GM12878 (cell line): ENCODE measurements at regions not wholly inside any gene's neighbourhood (a gene's known extent, or its start where the extent isn't known, plus 50 kb on each side); places are given as distances from the start of the nearest gene placed in this dataset.

Experiments
- ATAC-seq: fragments of 200-7000 bp; cut with Tn5 transposase; 3 replicates; pipeline ENCODE4 v1.9.1; 2020; ENCODE audit warnings: mild to moderate bottlenecking, moderate library complexity
- BruUV-seq: library from RNA; stranded (reverse); fragments of 400-500 nt; replicated peaks from 2 replicates; lab custom pipeline; 2021; lab: Mats Ljungman, UMichigan
- CTCF ChIA-PET: fragments of 300-600 bp; sonication (Branson Sonifier 250); formaldehyde crosslinking; extraction: SDS; loops from one replicate; lab custom pipeline; 2021; ENCODE audit warnings: inconsistent platforms; lab: Yijun Ruan, JAX
- POLR2A ChIA-PET: fragments of 350-600 bp; formaldehyde crosslinking; extraction: SDS; loops from one replicate; lab custom pipeline; 2021; ENCODE audit warnings: inconsistent platforms; lab: Charles Lee
- RAD21 ChIA-PET: fragments of 300-600 bp; sonication (Branson Sonifier 250); formaldehyde crosslinking; loops from one replicate; lab custom pipeline; 2023; ENCODE audit warnings: antibody characterized with exemption; ENCODE audit not compliant: unreplicated experiment; lab: Charles Lee
- SMC1A ChIA-PET: fragments of 300-600 bp; sonication (Branson Sonifier 250); formaldehyde crosslinking; loops from one replicate; lab custom pipeline; 2023; ENCODE audit not compliant: unreplicated experiment, uncharacterized antibody; lab: Charles Lee
- DNase-seq: peaks from one replicate; pipeline ENCODE4 v3.0.0-alpha.2; 2011; ENCODE audit warnings: low read depth, low spot score
- FAIRE-seq: peaks from 3 replicates; lab custom pipeline; 2011; peaks lifted over from hg19 to GRCh38; lab: Jason Lieb, UNC
- H2AFZ ChIP-seq: 2 replicates; pipeline ENCODE4 v1.6.0; 2011; ENCODE audit warnings: low read depth, low read length, control low read depth; ENCODE audit not compliant: control insufficient read depth
- H3K27ac ChIP-seq: 2 replicates; pipeline ENCODE4 v1.5.1; 2011; ENCODE audit warnings: control low read depth; ENCODE audit not compliant: control insufficient read depth, insufficient read depth
- H3K27me3 ChIP-seq, 2 experiments: replicated peaks in 1 of 2; 2 replicates each; pipeline versions ENCODE4 v1.6.0 to v1.6.1; 2011; ENCODE audit warnings: low read length in 1 of 2; ENCODE audit not compliant: control insufficient read depth in 2 of 2, insufficient read depth in 2 of 2
- H3K36me3 ChIP-seq, 2 experiments: 2 replicates each; pipeline ENCODE4 v1.5.1; 2011; ENCODE audit warnings: low read length in 1 of 2; ENCODE audit not compliant: control insufficient read depth in 2 of 2, insufficient read depth in 2 of 2
- H3K4me1 ChIP-seq: 2 replicates; pipeline ENCODE4 v1.6.1; 2011; ENCODE audit warnings: mild to moderate bottlenecking, low read length, moderate library complexity, mixed read lengths; ENCODE audit not compliant: control insufficient read depth, insufficient read depth
- H3K4me2 ChIP-seq: 2 replicates; pipeline ENCODE4 v1.6.0; 2011; ENCODE audit warnings: control low read depth; ENCODE audit not compliant: control insufficient read depth, insufficient read depth
- H3K4me3 ChIP-seq: fragments of 200-600 bp; sonication (generic); 2 replicates; pipeline ENCODE4 v1.5.1; 2016
- H3K79me2 ChIP-seq: 2 replicates; pipeline ENCODE4 v1.6.0; 2011; ENCODE audit warnings: low read length; ENCODE audit not compliant: control insufficient read depth, insufficient read depth
- H3K9ac ChIP-seq: 2 replicates; pipeline ENCODE4 v1.8.0; 2011; ENCODE audit warnings: low read length, control low read depth, mixed read lengths; ENCODE audit not compliant: control insufficient read depth, insufficient read depth
- H3K9me3 ChIP-seq: replicated peaks from 3 replicates; pipeline ENCODE4 v1.5.1; 2011; ENCODE audit warnings: mild to moderate bottlenecking, low read length; ENCODE audit not compliant: control insufficient read depth, insufficient read depth
- H4K20me1 ChIP-seq: 2 replicates; pipeline ENCODE4 v1.6.0; 2011; ENCODE audit not compliant: control insufficient read depth, insufficient read depth
- ASH2L ChIP-seq: fragments of 300-600, 200-600 bp; sonication (generic); IDR thresholded peaks from 2 replicates; pipeline ENCODE4 v1.6.1; 2017; ENCODE audit warnings: low read depth, mild to moderate bottlenecking, borderline replicate concordance
- CHD2 ChIP-seq: IDR thresholded peaks from 2 replicates; pipeline ENCODE4 v1.6.1; 2011; ENCODE audit warnings: low read depth, low read length, improper control_type of control experiment, borderline replicate concordance
- CHD4 ChIP-seq: fragments of 200-600 bp; sonication (generic); IDR thresholded peaks from 2 replicates; pipeline ENCODE4 v1.6.1; 2016; ENCODE audit warnings: mild to moderate bottlenecking
- EGR1 ChIP-seq, 2 experiments: IDR thresholded peaks; 1 replicate in 1 of 2; 2 replicates in 1 of 2; pipeline ENCODE4 v1.6.1; 2011 to 2012; ENCODE audit warnings: low read depth in 2 of 2, low read length in 2 of 2, borderline replicate concordance in 1 of 2, mild to moderate bottlenecking in 1 of 2, moderate library complexity in 1 of 2
- ESRRA ChIP-seq: IDR thresholded peaks from 2 replicates; pipeline ENCODE4 v1.6.1; 2012; ENCODE audit warnings: mild to moderate bottlenecking, low read length, improper control_type of control experiment
- FOS ChIP-seq: IDR thresholded peaks from 3 replicates; pipeline ENCODE4 v1.6.1; 2011; ENCODE audit warnings: borderline replicate concordance; ENCODE audit not compliant: insufficient read length; ENCODE audit errors: extremely low read depth
- FOXM1 ChIP-seq: IDR thresholded peaks from 2 replicates; pipeline ENCODE4 v1.6.1; 2012; ENCODE audit warnings: low read depth, mild to moderate bottlenecking, inconsistent platforms, low read length, moderate library complexity
- HDAC2 ChIP-seq: fragments of 200-600 bp; sonication (generic); IDR thresholded peaks from 2 replicates; pipeline ENCODE4 v1.6.1; 2017
- LARP7 ChIP-seq: fragments of 450-650 bp; IDR thresholded peaks from 2 replicates; pipeline ENCODE4 v1.6.1; 2017; ENCODE audit warnings: mild to moderate bottlenecking
- MTA3 ChIP-seq: IDR thresholded peaks from 2 replicates; pipeline ENCODE4 v1.6.1; 2012; ENCODE audit warnings: low read length, inconsistent platforms, borderline replicate concordance
- MYC ChIP-seq: IDR thresholded peaks from 2 replicates; pipeline ENCODE4 v1.6.1; 2011; ENCODE audit warnings: mild to moderate bottlenecking, low read length, moderate library complexity, inconsistent platforms; ENCODE audit not compliant: insufficient read depth, insufficient replicate concordance, insufficient read length, severe bottlenecking
- NR2F1 ChIP-seq: fragments of 450-650 bp; conservative IDR thresholded peaks from 2 replicates; pipeline ENCODE4 v1.6.1; 2017; ENCODE audit warnings: mild to moderate bottlenecking
- POLR2AphosphoS5 ChIP-seq: IDR thresholded peaks from 2 replicates; pipeline ENCODE4 v1.6.1; 2011; ENCODE audit warnings: mild to moderate bottlenecking, low read length, inconsistent platforms
- RBBP5 ChIP-seq: fragments of 200-600 bp; sonication (generic); conservative IDR thresholded peaks from 2 replicates; pipeline ENCODE4 v1.6.1; 2016
- RFX5 ChIP-seq: IDR thresholded peaks from 2 replicates; pipeline ENCODE4 v1.6.1; 2011; ENCODE audit warnings: low read depth, low read length, improper control_type of control experiment
- SMARCA5 ChIP-seq: fragments of 450-650 bp; IDR thresholded peaks from 2 replicates; pipeline ENCODE4 v1.6.1; 2017; ENCODE audit warnings: mild to moderate bottlenecking
- SRF ChIP-seq, 2 experiments: IDR thresholded peaks; 2 replicates each; pipeline ENCODE4 v1.6.1; 2011; ENCODE audit warnings: low read depth in 2 of 2, low read length in 2 of 2, mild to moderate bottlenecking in 1 of 2, moderate library complexity in 1 of 2
- YBX1 ChIP-seq: fragments of 450-650 bp; IDR thresholded peaks from 2 replicates; pipeline ENCODE4 v1.6.1; 2016; ENCODE audit warnings: antibody characterized with exemption
- ZZZ3 ChIP-seq: IDR thresholded peaks from 2 replicates; pipeline ENCODE4 v1.6.1; 2011; ENCODE audit warnings: low read depth; ENCODE audit not compliant: control insufficient read depth, insufficient read length
- WGBS: methylation state at CpG from one replicate; pipeline ENCODE4 v1.1.6; 2016; ENCODE audit warnings: low lambda C conversion rate; ENCODE audit not compliant: insufficient replicate concordance, insufficient coverage; ENCODE audit errors: missing lambda C conversion rate; 5-methylcytosine and 5-hydroxymethylcytosine counted together
- in situ Hi-C: fragments of 300-500 bp; cut with MboI; formaldehyde crosslinking; loops from 9 replicates; pipeline ENCODE4 v1.14.3; 2018; ENCODE audit warnings: mixed read lengths
- intact Hi-C: fragments of 100-400 bp; cut with micrococcal nuclease; formaldehyde crosslinking; loops from one replicate; pipeline ENCODE4 v1.14.2; 2022; ENCODE audit not compliant: unreplicated experiment
- TF ChIP-seq, protein P1 (sequence below): fragments of 450-650 bp; IDR thresholded peaks from 2 replicates; pipeline ENCODE4 v1.6.1; 2017; ENCODE audit warnings: low read depth, mild to moderate bottlenecking, moderate library complexity
- TF ChIP-seq, protein P2 (sequence below): IDR thresholded peaks from 2 replicates; pipeline ENCODE4 v1.6.1; 2011; ENCODE audit warnings: low read depth, mild to moderate bottlenecking, low read length, moderate library complexity, borderline replicate concordance; ENCODE audit errors: extremely low read depth
- TF ChIP-seq, protein P3 (sequence below): fragments of 150-350 bp; IDR thresholded peaks from 2 replicates; pipeline ENCODE4 v1.6.1; 2014; ENCODE audit warnings: mild to moderate bottlenecking, low read depth, low read length

DNA sequence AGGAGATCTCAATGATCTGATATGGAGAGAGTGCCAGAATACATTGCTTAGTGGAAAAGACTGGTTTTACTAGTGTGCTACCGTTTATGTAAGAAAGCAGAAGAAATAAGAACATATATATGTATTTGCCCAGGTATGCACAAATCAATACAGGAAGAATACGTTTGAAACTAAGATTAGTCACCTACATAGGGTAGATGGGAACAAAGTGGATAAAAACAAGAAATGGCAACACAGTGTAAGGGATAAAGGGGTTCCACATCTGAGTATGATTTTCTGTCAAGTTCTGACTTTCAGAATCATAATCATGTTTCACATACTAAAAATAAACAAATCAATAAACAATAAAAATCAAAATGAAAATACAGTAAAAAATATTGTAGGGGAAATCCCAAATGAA lies 148.6 kb upstream of the NAMPT start (continued):
- no peak for TF ChIP-seq POLR2AphosphoS5
- no peak for TF ChIP-seq LARP7

DNA sequence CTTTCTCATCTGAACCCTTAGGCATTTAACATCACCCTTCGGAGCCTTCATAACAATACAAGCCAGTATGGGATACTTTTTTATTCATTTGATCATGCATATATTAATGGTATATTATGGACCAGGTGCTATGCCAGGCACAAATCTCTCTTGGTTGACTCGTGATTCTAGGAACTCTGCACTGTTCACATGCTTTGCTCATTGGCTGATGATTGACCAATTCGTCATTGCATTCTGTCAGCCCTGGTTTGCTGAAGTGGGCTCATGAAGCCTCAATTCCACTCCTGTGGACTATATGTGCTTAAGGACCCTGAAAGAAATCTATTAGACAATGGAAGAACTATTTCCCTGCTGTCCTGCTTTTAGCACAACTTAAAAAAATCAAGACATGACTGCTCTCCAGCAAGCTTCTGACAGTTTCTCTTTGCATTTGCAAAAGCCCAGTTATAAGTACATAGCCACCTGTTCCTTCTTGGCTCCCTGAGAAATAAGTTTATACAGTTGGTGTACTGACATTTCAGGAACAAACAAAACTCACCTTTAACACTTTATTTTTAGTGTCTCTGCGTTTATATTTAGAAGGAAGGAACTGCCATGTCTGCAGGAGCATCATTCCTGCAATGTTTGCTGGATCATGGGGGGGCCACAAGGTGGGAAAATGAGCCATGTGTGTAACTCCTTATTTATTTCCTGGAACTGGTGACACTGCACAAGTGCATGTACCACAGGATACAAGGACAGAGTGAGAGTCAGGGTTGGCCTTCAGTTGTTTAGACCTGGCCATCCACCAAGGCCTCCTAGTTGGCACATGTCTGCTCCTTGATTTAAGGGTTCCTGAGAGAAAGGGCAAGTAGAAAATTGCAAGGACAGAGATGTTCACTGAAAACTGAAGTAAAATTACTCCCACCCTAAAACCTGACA lies 146.0 kb upstream of the NAMPT start:
- Histone ChIP-seq H3K9me3 (no peaks in the 10 kb centered on the region), H3K4me3 (no peak overlapping the region), H2AFZ (no peak overlapping the region), H3K4me1 (peaks cover 3% of the 10 kb centered on the region), H3K36me3 (no peaks in the 10 kb centered on the region), H3K27me3 (no peaks in the 10 kb centered on the region), H3K9ac (no peak overlapping the region), H3K79me2 (no peaks in the 10 kb centered on the region), H4K20me1 (no peaks in the 10 kb centered on the region), H3K27ac (no peak overlapping the region), H3K4me2 (no peak overlapping the region)
- ChIA-PET POLR2A (no interaction called here), RAD21 (no interaction called here), SMC1A (no interaction called here), CTCF (no interaction called here)
- intact Hi-C loops: no loop called here
- in situ Hi-C loops: no loop called here
- 55% methylated on average over 4 of the region's 4 CpGs for WGBS
- FAIRE-seq (no peak), ATAC-seq (no peak), DNase-seq (no peak)
- TF ChIP-seq YBX1 (no peak), MTA3 (no peak), SRF (IDR thresholded peaks at IDR 0.05; ENCODE audit: low read depth in 2 of 2, low read length in 2 of 2) (no peak), SMARCA5 (no peak), FOS (no peak), NR2F1 (no peak), MYC (no peak), FOXM1 (no peak), ASH2L (no peak), ESRRA (no peak), RBBP5 (no peak), EGR1 (IDR thresholded peaks at IDR 0.05; ENCODE audit: borderline replicate concordance in 1 of 2, low read depth in 2 of 2, low read length in 2 of 2) (no peak), HDAC2 (no peak), CHD4 (no peak), ZZZ3 (no peak), RFX5 (no peak), CHD2 (no peak)
- TF ChIP-seq, protein P1, sequence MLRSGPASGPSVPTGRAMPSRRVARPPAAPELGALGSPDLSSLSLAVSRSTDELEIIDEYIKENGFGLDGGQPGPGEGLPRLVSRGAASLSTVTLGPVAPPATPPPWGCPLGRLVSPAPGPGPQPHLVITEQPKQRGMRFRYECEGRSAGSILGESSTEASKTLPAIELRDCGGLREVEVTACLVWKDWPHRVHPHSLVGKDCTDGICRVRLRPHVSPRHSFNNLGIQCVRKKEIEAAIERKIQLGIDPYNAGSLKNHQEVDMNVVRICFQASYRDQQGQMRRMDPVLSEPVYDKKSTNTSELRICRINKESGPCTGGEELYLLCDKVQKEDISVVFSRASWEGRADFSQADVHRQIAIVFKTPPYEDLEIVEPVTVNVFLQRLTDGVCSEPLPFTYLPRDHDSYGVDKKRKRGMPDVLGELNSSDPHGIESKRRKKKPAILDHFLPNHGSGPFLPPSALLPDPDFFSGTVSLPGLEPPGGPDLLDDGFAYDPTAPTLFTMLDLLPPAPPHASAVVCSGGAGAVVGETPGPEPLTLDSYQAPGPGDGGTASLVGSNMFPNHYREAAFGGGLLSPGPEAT: no peak
- TF ChIP-seq, protein P2, sequence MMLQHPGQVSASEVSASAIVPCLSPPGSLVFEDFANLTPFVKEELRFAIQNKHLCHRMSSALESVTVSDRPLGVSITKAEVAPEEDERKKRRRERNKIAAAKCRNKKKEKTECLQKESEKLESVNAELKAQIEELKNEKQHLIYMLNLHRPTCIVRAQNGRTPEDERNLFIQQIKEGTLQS: no peak
- TF ChIP-seq, protein P3, sequence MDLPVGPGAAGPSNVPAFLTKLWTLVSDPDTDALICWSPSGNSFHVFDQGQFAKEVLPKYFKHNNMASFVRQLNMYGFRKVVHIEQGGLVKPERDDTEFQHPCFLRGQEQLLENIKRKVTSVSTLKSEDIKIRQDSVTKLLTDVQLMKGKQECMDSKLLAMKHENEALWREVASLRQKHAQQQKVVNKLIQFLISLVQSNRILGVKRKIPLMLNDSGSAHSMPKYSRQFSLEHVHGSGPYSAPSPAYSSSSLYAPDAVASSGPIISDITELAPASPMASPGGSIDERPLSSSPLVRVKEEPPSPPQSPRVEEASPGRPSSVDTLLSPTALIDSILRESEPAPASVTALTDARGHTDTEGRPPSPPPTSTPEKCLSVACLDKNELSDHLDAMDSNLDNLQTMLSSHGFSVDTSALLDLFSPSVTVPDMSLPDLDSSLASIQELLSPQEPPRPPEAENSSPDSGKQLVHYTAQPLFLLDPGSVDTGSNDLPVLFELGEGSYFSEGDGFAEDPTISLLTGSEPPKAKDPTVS: no peak
- BruUV-seq: no TSS peak
